ENCODE measurements at regions not wholly inside any gene's neighbourhood (a gene's known extent, or its start where the extent isn't known, plus 50 kb on each side); places are given as distances from the start of the nearest gene placed in this dataset.

GRCh38 chr1:182133181-182133580 lies 71.7 kb upstream of the ZNF648 start:
- TF ChIP-seq EZH2 (optimal IDR thresholded peaks at IDR 0.05; ENCODE audit: low read depth, low read length) (no peak), EZH2phosphoT487 (IDR thresholded peaks at IDR 0.05; ENCODE audit: low read length) (no peak)

All from MM.1S (cell line).